GM21381 (cell line): ENCODE measurements at regions not wholly inside any gene's neighbourhood (a gene's known extent, or its start where the extent isn't known, plus 50 kb on each side); places are given as distances from the start of the nearest gene placed in this dataset.
"Not testable (repeated sequence)": the region's sequence is repeated elsewhere in the genome, so short reads cannot be mapped to it uniquely, and the experiment has no call there.

Source experiments
- ATAC-seq: cut with Tn5 transposase; IDR thresholded peaks from one replicate; pipeline ENCODE4 v1.9.1; 2021; ENCODE audit warnings: mild to moderate bottlenecking, moderate library complexity; ENCODE audit not compliant: unreplicated experiment

DNA sequence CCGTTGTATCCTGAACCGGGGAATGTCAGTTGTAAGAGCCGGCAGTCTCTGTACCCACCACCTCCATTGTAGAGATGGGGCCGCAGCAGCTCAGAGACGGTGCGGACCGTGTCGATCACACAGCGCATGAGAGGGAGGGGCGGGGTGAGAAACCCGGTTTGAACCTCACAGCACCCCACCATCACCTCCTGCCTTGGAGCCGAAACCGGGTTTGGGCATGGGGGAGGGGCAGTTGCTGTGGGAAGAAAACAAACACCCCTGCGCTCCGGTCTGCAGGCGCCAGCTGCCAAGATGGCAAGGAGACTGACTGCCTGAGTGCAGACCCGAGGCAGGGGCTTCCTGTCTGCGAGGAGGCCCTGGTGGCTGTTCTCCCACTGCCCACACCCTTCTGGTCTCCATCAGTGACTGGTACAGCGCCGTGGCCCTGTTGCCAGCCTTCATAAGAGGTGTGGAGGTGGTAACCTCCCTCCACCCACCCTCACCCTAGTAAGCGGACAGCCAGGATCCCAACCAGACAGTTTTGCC lies 69.2 kb upstream of the SSBP3 start:
- no peak for ATAC-seq

DNA sequence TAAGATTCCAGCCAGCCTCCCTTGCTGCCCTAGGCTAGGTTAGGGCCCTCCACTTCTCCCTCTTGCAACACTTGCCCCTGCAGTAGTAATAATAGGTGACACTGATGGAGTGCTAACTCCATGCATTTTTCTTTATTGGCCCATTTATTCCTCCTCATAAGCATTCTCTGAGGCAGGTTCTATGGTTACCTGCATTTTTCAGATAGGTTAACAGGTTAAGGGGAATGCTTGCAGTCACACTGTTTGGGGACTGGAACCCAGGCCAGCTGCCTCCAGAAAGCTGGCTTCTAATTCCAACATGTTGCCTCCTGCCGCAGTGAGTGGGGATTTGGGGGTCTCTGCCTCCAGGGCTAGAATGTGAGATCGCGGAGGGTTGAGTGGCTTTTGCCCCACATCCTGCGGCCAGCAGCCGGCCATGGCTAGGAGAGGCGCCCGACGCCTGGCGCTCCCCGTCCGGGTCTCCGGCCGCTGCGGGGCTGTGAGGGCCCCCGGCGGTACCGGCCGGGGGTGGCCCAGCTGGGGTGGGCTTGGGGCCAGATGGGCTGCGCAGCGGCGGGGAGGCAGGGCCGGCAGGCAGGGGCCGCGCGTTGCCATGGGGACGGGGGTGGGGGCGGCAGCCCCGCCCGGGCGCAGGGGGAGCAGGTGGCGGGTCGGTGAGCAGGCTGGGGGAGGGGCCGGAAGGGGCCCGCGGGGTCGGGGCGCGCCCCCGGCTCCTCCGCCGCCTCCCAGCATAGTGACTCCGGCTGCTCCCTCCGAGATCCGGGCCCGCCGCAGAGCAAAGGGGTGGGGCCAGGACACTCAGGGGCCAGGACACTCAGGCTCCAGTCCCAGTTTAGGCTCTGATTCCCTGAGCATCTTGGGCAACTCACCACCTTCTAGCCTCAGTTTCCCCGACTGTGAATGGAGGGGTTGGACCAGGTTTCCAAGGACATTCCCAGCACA lies 68.4 kb upstream of the SSBP3 start:
- no peak for ATAC-seq

DNA sequence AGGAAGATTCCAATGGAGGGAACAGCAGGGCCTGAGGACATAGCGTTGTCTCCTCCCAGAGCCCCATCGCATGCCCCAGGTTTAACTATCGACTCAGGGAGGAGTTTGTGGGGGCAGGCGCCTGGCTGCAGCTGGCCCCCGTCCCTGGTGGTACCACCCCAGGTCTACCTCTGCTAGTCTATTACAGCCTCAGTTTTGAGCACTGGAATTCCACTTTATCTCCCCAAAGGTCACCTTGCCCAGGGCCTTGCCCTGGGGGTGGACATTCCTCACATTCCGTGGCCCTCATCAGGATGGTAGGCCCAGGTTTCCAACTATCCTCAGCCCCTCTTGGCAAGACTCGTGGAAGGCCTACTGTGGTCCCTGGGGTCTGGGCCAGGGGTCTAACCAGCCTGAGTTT lies 65.4 kb upstream of the SSBP3 start:
- no peak for ATAC-seq

DNA sequence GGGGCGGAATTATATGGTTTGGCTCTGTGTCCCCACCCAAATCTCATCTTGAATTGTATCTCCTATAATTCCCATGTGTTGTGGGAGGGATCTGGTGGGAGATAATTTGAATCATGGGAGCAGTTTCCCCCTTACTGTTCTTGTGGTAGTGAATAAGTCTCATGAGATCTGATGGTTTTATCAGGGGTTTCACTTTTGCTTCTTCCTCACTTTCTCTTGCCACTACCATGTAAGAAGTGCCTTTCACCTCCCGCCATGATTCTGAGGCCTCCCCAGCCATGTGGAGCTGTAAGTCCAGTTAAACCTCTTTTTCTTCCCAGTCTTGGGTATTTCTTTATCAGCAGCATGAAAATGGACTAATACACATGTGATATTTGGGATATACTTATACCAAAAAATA lies 63.2 kb upstream of the SSBP3 start:
- not testable (repeated sequence) for ATAC-seq

DNA sequence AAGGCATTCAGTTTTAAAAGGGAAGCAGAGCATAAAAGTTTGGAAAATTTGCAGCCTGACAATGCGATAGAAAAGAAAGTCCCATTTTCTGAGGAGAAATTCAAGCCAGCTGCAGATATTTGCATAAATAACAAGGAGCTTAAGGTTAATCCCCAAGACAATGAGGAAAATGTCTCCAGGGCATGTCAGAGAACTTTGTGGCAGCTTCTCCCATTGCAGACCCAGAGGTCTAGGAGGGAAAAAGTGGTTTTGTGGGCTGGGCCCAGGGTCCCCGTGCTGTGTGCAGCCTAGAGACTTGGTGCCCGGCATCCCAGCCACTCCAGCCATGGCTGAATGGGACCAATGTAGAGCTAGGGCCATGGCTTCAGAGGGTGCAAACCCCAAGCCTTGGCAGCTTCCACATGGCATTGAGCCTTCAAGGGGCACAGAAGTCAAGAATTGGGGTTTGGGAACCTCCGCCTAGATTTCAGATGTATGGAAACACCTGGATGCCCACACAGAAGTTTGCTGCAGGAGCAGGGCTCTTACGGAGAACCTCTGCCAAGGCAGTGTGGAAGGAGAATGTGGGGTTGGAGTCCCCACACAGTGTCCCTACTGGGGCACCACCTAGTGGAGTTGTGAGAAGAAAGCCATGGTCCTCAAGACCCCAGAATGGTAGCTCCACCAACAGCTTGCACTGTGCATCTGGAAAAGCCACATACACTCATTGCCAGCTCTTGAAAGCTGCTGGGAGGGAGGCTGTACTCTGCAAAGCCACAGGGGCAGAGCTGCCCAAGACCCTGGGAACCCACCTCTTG lies 62.3 kb upstream of the SSBP3 start:
- not testable (repeated sequence) for ATAC-seq

DNA sequence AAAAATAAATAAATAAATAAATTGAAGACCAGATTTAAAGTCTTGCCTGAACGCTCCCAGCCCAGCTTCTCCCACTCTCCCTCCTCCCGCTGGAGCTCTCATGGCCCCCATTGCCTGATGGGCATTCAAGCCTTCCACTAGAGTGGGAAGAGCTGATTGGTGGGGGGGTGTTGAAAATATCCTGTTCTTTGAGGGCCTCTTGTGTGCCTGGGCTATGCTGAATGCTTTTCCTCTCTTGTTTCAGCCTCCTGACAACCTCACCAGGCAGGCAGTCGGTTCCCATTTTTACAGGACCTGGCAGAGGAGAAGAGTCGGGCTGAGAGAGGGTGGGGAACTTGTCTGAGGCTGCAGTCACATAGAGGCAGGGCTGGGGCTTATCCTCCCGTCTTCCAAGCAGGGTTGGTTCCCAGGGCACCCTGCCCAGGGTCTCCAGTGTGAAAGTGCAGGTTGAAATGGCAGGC lies 59.2 kb upstream of the SSBP3 start:
- no peak for ATAC-seq

DNA sequence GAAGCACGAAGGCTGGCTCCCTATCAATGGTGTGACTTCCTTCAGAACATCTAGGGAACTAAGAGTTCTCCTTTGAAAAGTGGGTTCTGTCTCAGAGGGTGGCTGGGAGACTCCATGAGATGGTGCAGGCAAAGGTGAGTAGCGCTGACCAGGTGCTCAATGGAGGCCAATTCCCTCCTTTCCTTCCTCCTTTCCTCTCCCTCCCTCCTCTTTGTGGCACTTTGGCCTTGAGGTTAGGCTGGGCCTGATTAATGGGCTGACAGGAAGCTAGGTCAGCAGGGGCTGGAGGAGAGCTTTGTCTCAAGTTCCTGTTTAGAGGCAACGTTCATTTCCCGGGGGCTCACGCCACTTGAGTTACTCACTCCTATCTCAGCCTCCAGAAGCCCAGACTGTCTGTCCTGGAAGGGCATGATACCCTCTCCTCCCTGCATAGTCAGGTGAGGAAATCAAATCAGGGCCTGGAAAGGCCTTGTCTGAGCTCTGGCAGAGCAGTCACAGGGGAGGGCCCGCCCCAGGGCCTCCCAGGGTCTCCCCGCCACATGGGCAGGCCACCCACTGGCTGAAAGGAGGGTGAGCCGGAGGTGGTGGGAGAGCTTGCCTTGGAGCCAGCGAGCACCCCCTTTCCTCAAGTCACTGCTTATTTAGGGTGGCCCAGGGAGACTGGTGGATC lies 58.4 kb upstream of the SSBP3 start:
- ATAC-seq, result no peak

DNA sequence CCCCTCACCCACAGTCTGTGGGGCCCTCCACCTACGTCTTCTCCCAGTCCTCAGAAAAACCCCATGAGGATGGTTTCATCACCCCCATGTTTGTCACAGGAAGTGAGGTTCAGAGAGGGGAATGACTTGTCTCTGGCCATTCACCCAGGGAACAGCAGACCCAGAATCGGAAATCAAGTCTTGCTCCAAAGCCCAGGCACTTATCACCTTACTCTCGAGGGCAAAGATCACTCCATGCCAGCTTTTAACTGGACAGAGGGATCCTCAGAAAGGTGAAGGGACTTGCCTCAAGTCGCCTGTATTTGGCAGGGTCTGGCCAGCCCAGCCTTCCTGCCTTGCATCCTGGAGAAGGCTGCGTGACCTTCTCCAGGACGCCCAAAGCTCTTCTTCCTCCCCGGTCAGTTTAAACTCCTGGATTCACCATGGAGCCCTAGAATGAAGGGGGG lies 57.9 kb upstream of the SSBP3 start:
- ATAC-seq, result no peak

DNA sequence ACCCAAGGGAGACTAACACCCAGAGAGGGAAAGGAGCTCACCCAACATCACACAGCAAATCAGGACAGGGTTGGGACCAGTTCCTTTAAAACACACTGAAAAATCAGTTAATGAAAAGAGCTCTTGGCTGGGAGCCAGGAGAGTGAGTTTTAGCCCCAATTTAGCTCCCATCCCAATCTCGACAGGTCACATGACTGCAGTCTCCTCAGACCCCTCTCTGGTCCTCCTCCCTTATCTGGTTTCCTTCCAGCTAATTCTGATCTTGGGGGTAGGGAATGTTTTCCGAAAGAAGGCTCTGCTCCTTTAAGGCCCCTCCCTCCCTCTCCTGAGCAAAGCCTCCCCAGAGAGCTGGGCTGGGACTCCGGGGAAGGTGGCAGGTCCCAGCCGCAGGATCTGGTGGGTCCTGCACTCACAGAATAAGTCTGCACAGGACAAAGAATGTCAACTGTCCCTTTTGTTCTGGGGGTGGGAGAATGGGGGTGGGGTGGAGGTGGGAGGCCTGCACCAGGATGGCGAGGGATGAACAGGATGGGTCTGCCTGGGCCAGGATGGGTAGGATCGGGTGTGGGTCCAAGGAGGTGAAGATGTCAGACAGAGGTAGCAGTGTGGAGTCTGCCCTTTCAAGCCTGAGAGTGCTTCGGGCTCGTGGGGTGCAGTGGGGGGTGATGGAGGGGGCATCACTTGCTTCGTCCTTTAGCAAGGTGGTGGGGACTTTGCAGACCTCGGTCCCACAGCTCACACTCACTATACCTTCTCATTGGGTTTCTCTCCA lies 57.3 kb upstream of the SSBP3 start:
- no peak for ATAC-seq

DNA sequence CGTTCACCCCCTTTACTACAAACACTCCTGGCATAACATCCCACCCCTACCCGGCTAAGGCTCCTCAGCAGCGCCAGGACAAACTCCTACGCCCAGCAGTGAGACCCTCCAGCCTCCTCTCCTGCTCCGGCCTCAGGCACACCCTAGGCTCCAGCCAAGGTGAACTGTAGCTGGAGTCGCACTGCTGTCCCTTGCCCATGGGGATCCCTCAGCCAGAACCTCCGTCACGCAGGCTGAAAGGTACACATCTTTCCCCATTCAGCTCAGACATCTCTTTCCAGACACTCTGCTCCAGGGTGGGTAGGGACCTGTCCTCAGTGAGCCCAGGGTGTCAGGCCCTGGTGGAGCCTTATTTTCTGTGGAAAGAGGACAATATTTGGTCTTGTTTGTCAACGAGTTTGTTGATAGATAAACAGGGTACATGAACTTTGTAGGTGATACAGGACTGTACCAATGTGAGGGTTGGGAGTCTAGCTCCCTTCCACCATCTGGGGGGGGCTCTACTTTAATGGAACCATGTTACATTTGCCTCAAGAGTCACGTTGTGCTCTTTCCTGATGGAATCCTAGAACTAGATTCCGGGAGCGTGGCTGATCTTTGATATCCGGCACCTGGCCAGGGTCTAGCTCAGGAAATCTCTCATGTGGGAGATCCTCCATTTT lies 56.5 kb upstream of the SSBP3 start:
- no peak for ATAC-seq

DNA sequence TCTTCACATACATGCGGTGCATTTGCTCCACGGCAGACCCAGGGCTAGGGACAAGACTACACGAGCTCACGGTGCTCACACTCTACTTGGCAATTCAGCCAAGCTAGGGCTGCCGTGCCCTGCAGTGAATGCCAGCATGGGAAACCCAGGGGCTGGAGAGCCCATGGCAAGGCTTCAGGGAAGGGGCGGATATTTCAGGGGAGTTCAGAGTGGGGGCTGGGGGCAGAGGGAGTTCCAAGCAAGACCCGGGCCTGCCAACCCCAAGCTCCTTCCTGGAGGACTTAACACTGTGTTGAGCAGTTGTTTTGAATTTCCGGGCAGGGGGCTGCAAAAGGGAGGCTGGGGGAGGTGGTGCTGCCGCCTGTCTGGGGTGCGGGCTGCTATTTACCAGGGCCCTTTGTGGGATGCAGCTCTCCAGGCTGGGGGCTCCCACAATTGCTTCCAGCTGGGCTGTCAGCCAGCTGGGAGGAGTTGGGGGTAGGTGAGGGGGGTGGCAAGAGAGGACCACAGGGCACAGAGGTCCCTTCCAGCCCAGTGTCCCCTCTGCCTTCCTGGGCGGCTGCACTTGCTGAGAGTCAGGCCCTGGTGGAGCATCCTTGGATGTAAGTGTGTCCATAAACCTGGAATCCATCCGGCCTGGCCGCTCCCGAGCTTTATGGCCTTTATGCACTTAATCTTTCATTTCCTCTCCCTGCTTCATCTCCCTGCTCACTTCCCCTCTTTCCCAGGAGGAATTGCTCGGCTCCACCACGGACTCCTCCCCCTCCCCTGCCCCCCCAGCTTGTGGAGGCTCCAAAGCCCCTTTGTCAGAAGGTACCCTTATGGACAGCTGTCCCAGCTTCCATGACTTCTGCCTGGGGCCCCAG lies 55.8 kb upstream of the SSBP3 start:
- no peak for ATAC-seq

DNA sequence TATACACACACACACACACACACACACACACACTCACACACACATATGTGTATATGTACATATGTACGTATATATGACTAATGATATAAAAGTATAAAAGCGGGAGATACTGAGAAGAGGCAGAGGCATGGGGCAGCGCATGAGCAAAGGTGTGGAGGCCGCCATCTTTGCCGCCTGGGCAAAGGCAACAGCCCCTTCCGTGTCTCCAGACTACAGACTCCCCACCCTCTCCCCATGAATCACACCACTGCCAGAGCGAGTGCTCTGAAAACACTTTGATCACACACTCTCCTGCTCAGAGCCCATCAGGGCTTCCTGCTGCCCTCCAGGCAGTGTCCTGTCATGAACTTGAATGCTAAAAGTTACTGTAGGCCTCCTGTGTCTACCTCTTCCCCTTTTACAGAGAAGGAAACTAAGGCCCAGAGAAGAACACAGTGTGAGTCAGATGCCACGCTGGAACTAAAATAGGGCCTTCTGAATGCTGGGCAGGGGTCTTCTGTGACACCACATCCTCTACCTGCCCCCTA lies 54.7 kb upstream of the SSBP3 start:
- no peak for ATAC-seq

DNA sequence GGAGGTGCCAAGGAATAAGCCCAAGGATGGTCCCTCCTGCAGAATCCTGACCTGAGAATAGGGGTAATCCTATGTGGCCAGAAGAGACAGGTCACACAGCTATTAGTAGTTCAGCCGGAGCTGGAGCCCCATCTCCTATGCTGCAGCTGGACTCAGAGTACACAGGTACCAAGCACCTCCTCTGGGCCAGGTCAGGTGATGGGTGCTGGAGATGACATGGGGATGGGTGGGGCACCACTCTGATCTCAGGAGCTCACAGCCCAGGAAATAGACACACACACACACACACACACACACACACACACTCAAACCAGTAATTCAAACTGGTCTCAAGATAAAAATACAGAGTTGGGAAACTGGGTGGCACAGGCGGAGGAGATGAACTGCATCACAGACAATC lies 54.2 kb upstream of the SSBP3 start:
- ATAC-seq, result no peak

DNA sequence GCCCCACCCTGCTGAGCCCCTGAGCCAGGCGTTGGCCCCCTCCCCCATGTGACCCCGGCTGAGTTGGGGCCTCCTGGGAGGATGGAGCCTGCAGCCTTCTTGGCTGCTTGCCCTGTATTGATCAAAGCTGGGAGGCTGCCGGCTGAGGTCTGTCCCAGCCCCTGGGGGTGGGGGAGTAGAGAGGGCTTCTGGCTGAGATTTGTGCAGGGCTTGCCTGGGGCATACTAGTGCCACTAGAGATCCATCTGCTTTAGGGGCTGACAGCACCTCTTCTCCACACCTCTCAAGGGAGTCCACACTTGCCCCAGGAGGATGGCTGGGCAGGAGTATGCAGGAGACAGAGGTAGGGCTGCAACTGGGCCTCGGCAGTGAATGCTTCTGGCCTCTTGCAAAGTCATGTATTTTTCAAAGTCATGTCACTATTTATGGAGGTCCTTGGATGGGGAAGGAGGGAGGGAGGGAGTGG lies 53.6 kb upstream of the SSBP3 start:
- no peak for ATAC-seq

DNA sequence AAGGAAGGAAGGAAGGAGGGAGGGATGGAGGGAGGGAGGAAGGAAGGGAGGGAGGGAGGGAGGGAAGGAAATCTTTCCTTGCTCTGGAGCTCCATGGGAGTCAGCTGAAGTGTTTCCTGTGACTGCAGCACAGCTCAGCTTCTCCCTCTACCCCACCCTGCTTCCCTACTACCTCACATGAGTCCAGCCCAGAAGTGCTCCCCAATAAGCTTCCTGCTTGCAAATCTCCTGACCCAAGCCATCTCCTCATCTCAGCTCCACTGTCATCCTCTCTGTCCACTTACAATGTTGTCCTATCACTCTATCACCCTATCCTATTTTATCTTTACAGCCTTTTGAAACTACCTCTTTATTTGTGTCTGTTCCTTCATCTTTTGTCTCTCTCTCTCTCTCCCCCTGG lies 52.9 kb upstream of the SSBP3 start:
- no peak for ATAC-seq

DNA sequence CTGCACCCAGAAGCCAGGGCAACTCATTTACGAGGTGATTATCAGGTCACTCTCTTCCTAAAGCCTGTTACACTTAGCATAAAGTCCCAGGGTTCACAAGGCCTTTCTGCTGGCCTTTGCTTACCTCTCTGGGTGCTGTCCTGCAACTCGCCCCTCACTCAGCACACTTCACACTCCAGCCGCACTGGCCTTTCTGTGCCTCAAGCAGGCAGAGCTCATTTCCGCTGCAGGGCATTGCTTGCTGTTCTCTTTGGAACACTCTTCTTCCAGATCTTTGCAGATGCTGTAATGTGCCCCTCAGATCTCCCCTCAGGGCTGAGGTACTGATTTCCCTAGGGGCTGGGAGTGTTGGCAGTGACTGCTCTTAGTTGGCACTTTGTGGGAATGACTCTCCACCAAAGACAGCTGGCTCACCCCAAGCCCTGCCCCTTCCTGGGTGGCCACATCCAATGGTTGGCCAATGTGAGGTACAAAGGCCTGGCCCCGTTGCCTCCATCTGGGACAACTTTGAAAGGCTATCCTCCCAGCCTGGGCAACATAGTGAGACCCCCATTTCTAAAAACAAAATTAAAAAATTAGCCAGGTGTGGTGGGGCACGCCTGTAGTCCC lies 50.8 kb upstream of the SSBP3 start:
- ATAC-seq, result no peak

DNA sequence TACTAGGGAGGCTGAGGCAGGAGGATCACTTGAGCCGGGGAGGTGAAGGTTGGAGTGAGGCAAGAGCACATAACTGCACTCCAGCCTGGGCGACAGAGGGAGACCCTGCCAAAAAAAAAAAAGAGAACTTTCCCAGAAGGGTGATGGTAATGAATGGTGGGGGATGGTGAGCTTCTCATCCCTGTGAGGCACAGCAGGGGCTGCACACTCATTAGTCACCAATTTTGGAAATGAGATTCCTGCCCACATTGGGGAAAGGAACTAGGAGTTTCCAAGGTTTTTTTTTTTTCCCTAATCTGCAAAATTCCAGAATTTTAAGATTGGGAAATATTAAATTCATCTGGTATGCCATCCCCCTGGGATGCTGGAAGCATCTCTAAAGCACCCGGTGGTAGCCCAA lies 50.2 kb upstream of the SSBP3 start:
- ATAC-seq, result no peak
